Loucy (cell line): ENCODE measurements at regions not wholly inside any gene's neighbourhood (a gene's known extent, or its start where the extent isn't known, plus 50 kb on each side); places are given as distances from the start of the nearest gene placed in this dataset.
A peak's percentile ranks its signal among the peaks of the same experiment; 100 is the strongest.

Experiments
- H2AFZ ChIP-seq: fragments of 200-600 bp; sonication (generic); 2 replicates; pipeline ENCODE4 v1.6.0; 2016; ENCODE audit warnings: antibody characterized with exemption, mild to moderate bottlenecking, low read length, moderate library complexity
- H3F3A ChIP-seq: fragments of 200-600 bp; 2 replicates; pipeline ENCODE4 v1.6.0; 2016; ENCODE audit warnings: antibody characterized with exemption, low read depth, mild to moderate bottlenecking
- H3K27me3 ChIP-seq: fragments of 200-600 bp; sonication (generic); 2 replicates; pipeline ENCODE4 v1.6.1; 2014; ENCODE audit warnings: low read length, mild to moderate bottlenecking; ENCODE audit not compliant: insufficient read depth, poor library complexity, severe bottlenecking
- H3K36me3 ChIP-seq: fragments of 200-600 bp; sonication (generic); 2 replicates; pipeline ENCODE4 v1.6.1; 2016; ENCODE audit warnings: low read length; ENCODE audit not compliant: insufficient read depth
- H3K4me1 ChIP-seq: fragments of 200-600 bp; sonication (generic); 2 replicates; pipeline ENCODE4 v1.5.1; 2014; ENCODE audit warnings: low read length, mild to moderate bottlenecking; ENCODE audit not compliant: insufficient read depth, poor library complexity, severe bottlenecking
- H3K4me2 ChIP-seq: fragments of 200-600 bp; sonication (generic); 2 replicates; pipeline ENCODE4 v1.6.0; 2014; ENCODE audit warnings: antibody characterized with exemption, low read length, low read depth, mild to moderate bottlenecking; ENCODE audit not compliant: poor library complexity, severe bottlenecking
- H3K4me3 ChIP-seq: fragments of 200-600 bp; sonication (generic); 2 replicates; pipeline ENCODE4 v1.5.1; 2014; ENCODE audit warnings: low read length, mild to moderate bottlenecking, mixed read lengths; ENCODE audit not compliant: poor library complexity, severe bottlenecking
- H3K79me2 ChIP-seq: fragments of 200-600 bp; sonication (generic); 2 replicates; pipeline ENCODE4 v1.6.1; 2014; ENCODE audit warnings: low read length; ENCODE audit not compliant: insufficient read depth
- H3K9ac ChIP-seq: fragments of 200-600 bp; sonication (generic); 2 replicates; pipeline ENCODE4 v1.6.0; 2014; ENCODE audit warnings: mild to moderate bottlenecking, low read depth, low read length, moderate library complexity; ENCODE audit not compliant: poor library complexity, severe bottlenecking
- H3K9me2 ChIP-seq: fragments of 200-600 bp; sonication (generic); replicated peaks from 2 replicates; pipeline ENCODE4 v1.6.1; 2016; ENCODE audit warnings: low read depth, low read length, mixed read lengths
- H3K9me3 ChIP-seq: fragments of 200-600 bp; sonication (generic); 2 replicates; pipeline ENCODE4 v1.6.1; 2014; ENCODE audit warnings: mild to moderate bottlenecking, antibody characterized with exemption, low read length, low read depth; ENCODE audit not compliant: insufficient read depth
- H4K20me1 ChIP-seq: fragments of 200-600 bp; sonication (generic); 2 replicates; pipeline ENCODE4 v1.6.0; 2014; ENCODE audit warnings: antibody characterized with exemption, low read length, mild to moderate bottlenecking; ENCODE audit not compliant: insufficient read depth, poor library complexity, severe bottlenecking
- CTCF ChIP-seq: fragments of 200-600 bp; sonication (generic); conservative IDR thresholded peaks from 2 replicates; pipeline ENCODE4 v1.5.1; 2014; ENCODE audit warnings: mild to moderate bottlenecking, antibody characterized with exemption, low read length
- EZH2phosphoT487 ChIP-seq: fragments of 200-600 bp; IDR thresholded peaks from 2 replicates; pipeline ENCODE4 v1.6.1; 2018; ENCODE audit warnings: antibody characterized with exemption, mild to moderate bottlenecking, moderate library complexity, borderline replicate concordance

GRCh38 chr4:99716996-99717395 lies 59.4 kb upstream of the C4orf54 start:
- H3K27me3 ChIP-seq, result no peaks in the 10 kb centered on the region
- no peaks in the 10 kb centered on the region for H3K9me2 ChIP-seq
- no peak overlapping the region for H2AFZ ChIP-seq
- H3K4me2 ChIP-seq, result no peak overlapping the region
- H3K36me3 ChIP-seq, result no peaks in the 10 kb centered on the region
- TF ChIP-seq CTCF (no peak), EZH2phosphoT487 (no peak)
- no peak overlapping the region for H3K4me3 ChIP-seq
- no peaks in the 10 kb centered on the region for H3K79me2 ChIP-seq
- H3K4me1 ChIP-seq, result peaks cover 23% of the 10 kb centered on the region
- no peak overlapping the region for H3K9ac ChIP-seq
- H3F3A ChIP-seq, result no peaks in the 10 kb centered on the region
- no peaks in the 10 kb centered on the region for H4K20me1 ChIP-seq
- no peaks in the 10 kb centered on the region for H3K9me3 ChIP-seq

GRCh38 chr4:99715286-99715685 lies 57.7 kb upstream of the C4orf54 start:
- H3F3A ChIP-seq, result no peaks in the 10 kb centered on the region
- no peaks in the 10 kb centered on the region for H3K79me2 ChIP-seq
- H3K9ac ChIP-seq, result no peak overlapping the region
- no peaks in the 10 kb centered on the region for H3K9me2 ChIP-seq
- H3K4me2 ChIP-seq, result peak overlapping the region; percentile 32
- H3K9me3 ChIP-seq, result no peaks in the 10 kb centered on the region
- H3K4me3 ChIP-seq, result no peak overlapping the region
- H4K20me1 ChIP-seq, result no peaks in the 10 kb centered on the region
- H3K4me1 ChIP-seq, result peaks cover 23% of the 10 kb centered on the region
- no peak overlapping the region for H2AFZ ChIP-seq
- TF ChIP-seq EZH2phosphoT487 (no peak), CTCF (no peak)
- no peaks in the 10 kb centered on the region for H3K36me3 ChIP-seq
- no peaks in the 10 kb centered on the region for H3K27me3 ChIP-seq

GRCh38 chr4:99714179-99714578 lies 56.6 kb upstream of the C4orf54 start:
- H3K9ac ChIP-seq, result no peak overlapping the region
- no peaks in the 10 kb centered on the region for H3K36me3 ChIP-seq
- H3K79me2 ChIP-seq, result no peaks in the 10 kb centered on the region
- no peaks in the 10 kb centered on the region for H4K20me1 ChIP-seq
- no peaks in the 10 kb centered on the region for H3F3A ChIP-seq
- H3K9me2 ChIP-seq, result no peaks in the 10 kb centered on the region
- peaks cover 23% of the 10 kb centered on the region for H3K4me1 ChIP-seq
- H2AFZ ChIP-seq, result no peak overlapping the region
- no peaks in the 10 kb centered on the region for H3K27me3 ChIP-seq
- no peak overlapping the region for H3K4me3 ChIP-seq
- TF ChIP-seq CTCF (no peak), EZH2phosphoT487 (no peak)
- H3K9me3 ChIP-seq, result no peaks in the 10 kb centered on the region
- no peak overlapping the region for H3K4me2 ChIP-seq
